Omental fat pad (tissue), 3 donors: ENCODE measurements at regions not wholly inside any gene's neighbourhood (a gene's known extent, or its start where the extent isn't known, plus 50 kb on each side); places are given as distances from the start of the nearest gene placed in this dataset.

Experiments
- ATAC-seq: fragments of 150-250 bp; one replicate; pipeline ENCODE4 v1.9.1; 2016; ENCODE audit warnings: mild to moderate bottlenecking, moderate library complexity; ENCODE audit not compliant: low FRiP score
- DNase-seq: peaks from one replicate; pipeline ENCODE4 v3.0.0-alpha.2; 2019; ENCODE audit warnings: low spot score
- TF ChIP-seq, protein P1 (sequence below), 3 donors: fragments of 450-650 bp; IDR thresholded peaks; one replicate each; pipeline ENCODE4 v1.5.1; 2016 to 2017; ENCODE audit warnings: antibody characterized with exemption in 3 of 3, mild to moderate bottlenecking in 3 of 3, moderate library complexity in 2 of 3

DNA sequence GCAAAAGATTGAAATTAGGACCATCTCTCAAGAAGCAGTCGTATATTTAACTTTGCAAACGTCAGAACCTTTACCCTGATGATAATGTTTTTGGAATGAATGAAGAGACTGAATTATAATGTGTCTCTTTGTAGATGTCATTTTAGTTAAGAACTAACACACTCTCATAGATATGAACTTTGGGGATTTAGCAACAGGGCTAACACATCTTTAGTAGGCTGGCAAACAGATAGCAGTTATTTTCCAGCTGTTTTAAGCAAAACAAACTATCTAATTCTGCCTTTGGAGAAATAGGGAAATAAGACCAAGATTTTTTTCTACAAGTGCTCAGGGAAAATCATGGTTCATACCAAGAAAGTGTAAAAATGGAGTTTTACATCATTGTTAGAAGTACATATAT is 469.7 kb downstream of the SPATA31D1 start:
- TF ChIP-seq, protein P1, sequence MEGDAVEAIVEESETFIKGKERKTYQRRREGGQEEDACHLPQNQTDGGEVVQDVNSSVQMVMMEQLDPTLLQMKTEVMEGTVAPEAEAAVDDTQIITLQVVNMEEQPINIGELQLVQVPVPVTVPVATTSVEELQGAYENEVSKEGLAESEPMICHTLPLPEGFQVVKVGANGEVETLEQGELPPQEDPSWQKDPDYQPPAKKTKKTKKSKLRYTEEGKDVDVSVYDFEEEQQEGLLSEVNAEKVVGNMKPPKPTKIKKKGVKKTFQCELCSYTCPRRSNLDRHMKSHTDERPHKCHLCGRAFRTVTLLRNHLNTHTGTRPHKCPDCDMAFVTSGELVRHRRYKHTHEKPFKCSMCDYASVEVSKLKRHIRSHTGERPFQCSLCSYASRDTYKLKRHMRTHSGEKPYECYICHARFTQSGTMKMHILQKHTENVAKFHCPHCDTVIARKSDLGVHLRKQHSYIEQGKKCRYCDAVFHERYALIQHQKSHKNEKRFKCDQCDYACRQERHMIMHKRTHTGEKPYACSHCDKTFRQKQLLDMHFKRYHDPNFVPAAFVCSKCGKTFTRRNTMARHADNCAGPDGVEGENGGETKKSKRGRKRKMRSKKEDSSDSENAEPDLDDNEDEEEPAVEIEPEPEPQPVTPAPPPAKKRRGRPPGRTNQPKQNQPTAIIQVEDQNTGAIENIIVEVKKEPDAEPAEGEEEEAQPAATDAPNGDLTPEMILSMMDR (IDR thresholded peaks at IDR 0.05), result no peak
- no peak for DNase-seq
- ATAC-seq, result no peak

DNA sequence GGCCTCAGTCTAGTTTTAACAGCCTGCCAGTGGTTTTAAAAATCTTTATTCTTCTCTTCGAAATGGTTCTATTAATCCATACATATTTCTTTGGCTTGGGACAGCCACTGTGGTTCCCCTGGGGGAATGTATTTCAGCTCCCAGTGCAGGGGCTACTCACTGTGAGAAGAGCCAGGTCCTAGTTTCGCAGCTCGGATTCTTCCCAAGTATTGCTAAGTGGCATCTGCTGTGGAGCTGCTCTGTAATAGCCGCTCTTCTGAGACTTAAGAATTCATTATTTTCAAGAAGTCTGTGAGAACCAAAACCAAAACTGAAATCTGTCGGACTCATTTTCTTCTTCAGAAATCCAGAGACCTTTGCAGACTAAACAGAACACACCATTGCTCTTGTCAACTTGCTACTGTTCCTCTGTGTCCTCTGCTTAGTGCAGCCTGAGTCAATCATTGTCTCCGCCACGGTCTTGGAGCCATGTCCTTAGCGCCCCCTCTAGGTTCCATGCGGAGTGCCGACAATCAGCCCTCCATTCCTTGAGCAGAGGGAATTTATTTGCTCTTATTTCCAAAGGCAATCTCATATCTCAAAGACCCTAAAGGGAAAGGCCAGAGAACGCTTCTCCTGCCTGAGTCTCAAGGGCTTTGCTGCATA is 478.2 kb downstream of the SPATA31D1 start:
- DNase-seq (no peak), ATAC-seq (no peak)
- TF ChIP-seq, protein P1 (IDR thresholded peaks at IDR 0.05), result no peak

DNA sequence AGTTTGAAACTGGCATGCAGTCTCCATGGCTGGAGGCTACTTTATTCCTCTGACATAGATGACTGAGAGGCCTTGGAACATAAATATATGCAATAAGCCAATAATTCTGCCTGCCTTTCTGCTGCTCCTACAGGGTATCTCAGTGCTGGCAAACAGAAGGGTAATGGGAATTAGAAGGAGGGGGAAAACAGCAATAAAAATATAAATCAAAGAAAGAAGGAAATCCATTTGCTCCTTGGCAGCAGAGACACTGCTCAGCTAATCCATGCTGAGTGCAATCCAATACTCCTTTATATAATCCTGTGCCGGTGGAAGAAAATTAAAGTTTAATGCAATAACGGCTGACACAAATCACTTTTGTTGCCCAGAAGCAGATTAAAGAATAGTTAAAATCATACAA is 478.9 kb downstream of the SPATA31D1 start:
- ATAC-seq (no peak), DNase-seq (no peak)
- TF ChIP-seq, protein P1 (IDR thresholded peaks at IDR 0.05), result no peak

DNA sequence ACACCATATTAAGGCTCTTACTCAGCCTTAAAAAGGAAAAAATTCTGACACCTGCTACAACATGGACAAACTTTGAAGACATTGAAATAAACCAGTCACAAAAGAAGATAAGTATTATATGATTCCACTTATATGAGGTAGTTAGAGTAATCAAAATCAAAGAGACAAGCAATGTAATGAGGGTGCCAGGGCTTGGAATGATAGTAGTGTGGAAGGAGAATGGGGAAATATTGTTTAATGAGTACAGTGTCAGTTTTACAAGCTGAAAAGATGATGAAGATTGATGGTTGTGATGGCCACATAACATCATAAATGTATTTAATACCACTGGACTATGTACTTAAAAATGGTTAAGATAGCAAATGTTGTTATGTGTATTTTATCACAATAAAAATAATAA is 485.7 kb downstream of the SPATA31D1 start:
- ATAC-seq, result no peak
- TF ChIP-seq, protein P1 (IDR thresholded peaks at IDR 0.05), result no peak
- DNase-seq, result no peak

DNA sequence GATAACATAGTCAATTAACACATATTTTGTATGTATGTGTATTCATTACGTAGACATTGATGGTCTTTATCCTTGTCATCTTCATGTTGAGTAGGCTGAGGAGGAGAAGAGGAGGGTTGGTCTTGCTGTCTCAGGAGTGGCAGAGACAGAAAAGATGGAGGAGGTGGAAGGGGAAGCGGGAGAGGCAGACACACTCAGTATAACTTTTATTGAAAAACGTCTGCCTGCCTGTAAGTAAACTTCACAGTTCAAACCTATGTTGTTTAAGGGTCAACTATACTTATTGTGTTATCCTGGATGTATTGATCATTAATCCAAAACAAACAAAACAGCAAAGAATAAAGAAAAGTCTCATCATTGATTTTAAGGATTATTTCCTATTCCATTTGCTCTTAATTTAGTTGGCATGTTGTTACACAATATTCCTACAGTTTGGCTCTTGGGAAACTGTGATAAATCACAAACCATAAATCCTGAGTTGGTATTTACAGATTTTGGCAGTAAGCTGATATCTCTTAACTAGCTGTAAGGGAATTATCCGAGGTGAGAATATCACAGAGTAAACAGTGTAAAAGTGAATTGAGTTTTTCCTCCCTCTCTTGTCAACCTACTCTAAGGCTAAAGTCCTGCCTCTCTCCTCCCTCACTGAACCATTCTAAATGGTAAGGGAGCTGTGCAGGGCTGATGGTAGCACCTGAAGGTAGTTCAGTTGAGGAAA is 487.2 kb downstream of the SPATA31D1 start:
- ATAC-seq (no peak), DNase-seq (no peak)
- TF ChIP-seq, protein P1 (IDR thresholded peaks at IDR 0.05), result no peak

DNA sequence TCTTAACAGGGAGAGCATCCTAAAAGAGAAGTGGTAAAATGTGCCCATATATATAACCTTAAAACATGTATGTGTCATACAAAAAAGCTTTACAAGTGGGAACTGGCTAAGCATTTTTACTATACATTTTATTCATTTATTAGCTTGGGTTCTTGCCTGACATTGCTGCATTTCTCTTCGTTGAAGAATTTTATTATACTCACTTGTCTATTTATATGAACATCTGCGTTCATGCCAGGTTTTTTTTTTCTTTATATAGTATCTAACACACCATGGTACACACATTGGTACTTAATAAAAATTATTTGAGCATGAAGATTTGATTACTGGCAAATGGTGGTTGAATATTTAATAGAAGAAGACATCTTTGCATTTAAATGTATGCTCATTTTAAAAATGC is 492.3 kb downstream of the SPATA31D1 start:
- no peak for ATAC-seq
- no peak for DNase-seq
- TF ChIP-seq, protein P1 (IDR thresholded peaks at IDR 0.05), result no peak

DNA sequence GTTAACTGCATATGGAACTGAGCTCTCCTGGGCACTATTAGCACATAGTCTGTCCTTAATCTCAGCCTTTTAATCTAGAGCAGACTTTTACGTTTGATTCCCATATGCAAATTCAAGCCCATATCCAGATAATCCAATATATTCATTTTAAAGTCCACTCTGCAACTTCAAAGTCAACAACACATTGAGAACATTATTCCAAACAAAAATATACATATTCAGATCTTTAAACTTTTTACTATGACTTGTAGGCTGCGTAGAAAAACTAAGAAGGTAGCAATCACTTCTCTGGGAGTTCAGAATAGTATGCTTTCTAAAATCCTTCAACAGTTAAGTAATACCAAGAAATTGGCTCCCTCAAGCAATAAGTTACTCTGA is 499.4 kb downstream of the SPATA31D1 start:
- TF ChIP-seq, protein P1 (IDR thresholded peaks at IDR 0.05), result no peak
- ATAC-seq (no peak), DNase-seq (no peak)
